Medulla oblongata (tissue), 1 donor: ENCODE measurements at regions not wholly inside any gene's neighbourhood (a gene's known extent, or its start where the extent isn't known, plus 50 kb on each side); places are given as distances from the start of the nearest gene placed in this dataset.
"Not testable (repeated sequence)": the region's sequence is repeated elsewhere in the genome, so short reads cannot be mapped to it uniquely, and the experiment has no call there.

ENCODE experiments used
- DNase-seq: peaks from one replicate; pipeline ENCODE4 v3.0.0-alpha.2; 2015; ENCODE audit errors: extremely low spot score

DNA sequence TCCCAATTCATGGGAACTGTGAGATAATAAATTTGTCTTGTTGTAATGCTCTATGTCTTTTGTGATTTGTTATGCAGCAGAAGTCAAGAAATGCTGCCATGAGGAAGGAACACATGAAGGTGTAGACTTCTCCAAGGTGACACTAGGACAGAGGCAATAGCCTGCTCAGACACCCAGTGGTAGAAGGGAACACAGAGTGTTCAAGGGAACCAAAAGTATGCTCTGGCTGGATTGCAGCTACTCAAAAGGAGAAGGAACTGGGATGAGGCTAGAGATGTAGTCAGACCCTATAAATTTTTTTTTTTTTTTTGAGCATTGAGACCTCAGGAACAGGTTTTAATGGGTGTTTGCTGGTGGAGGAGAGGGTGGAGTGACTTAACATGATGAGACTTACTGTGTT, 232.5 kb downstream of the PARP8 start:
- peak; percentile 10 for DNase-seq

GRCh38 chr5:50900952-50901510, 234.6 kb downstream of the PARP8 start:
- DNase-seq, result no peak

DNA sequence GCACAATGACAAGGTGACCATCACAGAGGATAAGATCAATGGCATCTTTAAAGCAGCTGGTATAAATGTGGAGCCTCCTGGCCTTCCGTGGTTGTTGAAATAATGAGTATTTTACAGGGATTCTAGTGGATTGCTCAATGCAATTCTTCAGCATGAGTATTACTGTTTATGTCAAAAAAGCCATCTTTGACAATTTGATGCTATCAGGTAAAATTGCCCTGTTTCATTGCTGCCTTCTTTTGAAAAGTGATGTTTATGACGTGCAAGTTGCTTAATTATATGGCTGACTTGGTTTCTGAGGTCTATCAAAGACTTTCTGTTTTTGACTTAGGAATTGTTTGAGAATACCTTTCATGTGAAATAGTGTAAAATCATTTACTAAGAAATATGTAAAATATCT, 237.2 kb downstream of the PARP8 start:
- DNase-seq, result no peak

- no peak for DNase-seq
These were observed 239.6 kb downstream of the PARP8 start for GRCh38 chr5:50905996-50906570.

GRCh38 chr5:50920160-50920559, 253.7 kb downstream of the PARP8 start:
- DNase-seq, result not testable (repeated sequence)

GRCh38 chr5:50921366-50922133, 255.1 kb downstream of the PARP8 start:
- DNase-seq, result no peak

GRCh38 chr5:50922134-50922941, 255.9 kb downstream of the PARP8 start:
- not testable (repeated sequence) for DNase-seq

GRCh38 chr5:50922942-50923767, 256.7 kb downstream of the PARP8 start:
- DNase-seq, result no peak

GRCh38 chr5:50923768-50924494, 257.5 kb downstream of the PARP8 start:
- DNase-seq, result no peak

- DNase-seq, result no peak
These were observed 261.5 kb downstream of the PARP8 start for GRCh38 chr5:50927953-50928352.

- no peak for DNase-seq
These were observed 262.7 kb downstream of the PARP8 start for GRCh38 chr5:50929174-50929573.

- DNase-seq, result no peak
These were observed 267.9 kb downstream of the PARP8 start for GRCh38 chr5:50934343-50934742.

DNA sequence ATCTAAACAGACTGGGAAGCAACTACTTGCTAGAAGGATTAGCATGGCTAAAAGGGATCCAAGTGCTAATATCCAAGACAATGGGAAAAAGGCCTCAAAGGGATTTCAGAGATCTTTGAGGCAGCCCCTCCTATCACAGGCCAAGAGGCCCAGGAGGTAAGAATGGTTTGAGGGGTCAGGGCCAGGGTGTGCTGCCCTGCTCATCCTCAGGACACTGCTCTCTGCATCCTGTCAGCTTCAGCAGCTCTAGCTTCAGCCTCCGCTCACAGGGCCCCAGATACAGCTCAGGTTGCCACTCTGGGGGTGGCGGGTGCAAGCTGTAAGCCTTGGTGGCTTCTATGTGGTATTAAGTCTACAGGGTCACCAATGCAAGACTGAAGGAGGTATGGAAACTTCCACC, 278.7 kb downstream of the PARP8 start:
- DNase-seq, result no peak

DNA sequence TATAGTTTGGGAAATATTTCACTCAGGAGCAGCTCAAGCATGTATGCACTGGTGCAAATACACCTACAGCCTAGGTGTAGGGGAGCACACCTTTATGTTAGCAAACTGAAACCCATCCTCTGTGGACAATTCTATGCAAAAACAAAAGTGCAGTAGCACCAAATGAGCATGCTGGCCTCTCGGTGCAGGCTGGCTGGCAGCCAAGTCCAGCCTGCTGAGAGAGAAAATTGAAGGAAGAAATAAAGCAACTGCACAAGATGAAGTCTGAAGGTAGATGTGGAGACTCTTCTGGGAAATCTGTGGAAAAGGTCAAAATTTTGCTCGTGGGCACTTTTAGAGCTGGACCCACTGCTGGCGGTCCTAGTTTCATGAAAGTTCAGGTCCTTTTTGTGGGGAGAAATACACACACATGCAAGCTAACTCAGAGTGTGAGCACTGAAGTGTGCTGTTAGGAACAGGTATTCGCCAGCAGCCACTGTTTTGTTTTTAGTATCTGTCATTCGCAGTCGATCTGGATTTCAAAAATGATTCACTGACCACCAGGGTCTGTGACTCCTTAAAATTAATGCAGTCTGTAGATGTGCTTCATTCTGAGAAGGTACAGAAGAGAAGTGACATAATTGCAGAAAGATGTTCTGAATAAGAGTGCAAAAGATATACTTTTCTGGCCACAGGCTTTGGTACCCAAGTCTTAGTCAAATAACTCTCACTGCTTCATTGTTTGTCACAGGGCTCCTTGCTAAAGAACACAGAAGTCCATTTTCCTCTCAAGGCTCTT, 281.7 kb downstream of the PARP8 start:
- DNase-seq, result peak; percentile 17

GRCh38 chr5:50953290-50953689, 286.9 kb downstream of the PARP8 start:
- no peak for DNase-seq

- DNase-seq, result peak; percentile 81
These were observed 292.5 kb downstream of the PARP8 start for GRCh38 chr5:50958852-50959457.

DNA sequence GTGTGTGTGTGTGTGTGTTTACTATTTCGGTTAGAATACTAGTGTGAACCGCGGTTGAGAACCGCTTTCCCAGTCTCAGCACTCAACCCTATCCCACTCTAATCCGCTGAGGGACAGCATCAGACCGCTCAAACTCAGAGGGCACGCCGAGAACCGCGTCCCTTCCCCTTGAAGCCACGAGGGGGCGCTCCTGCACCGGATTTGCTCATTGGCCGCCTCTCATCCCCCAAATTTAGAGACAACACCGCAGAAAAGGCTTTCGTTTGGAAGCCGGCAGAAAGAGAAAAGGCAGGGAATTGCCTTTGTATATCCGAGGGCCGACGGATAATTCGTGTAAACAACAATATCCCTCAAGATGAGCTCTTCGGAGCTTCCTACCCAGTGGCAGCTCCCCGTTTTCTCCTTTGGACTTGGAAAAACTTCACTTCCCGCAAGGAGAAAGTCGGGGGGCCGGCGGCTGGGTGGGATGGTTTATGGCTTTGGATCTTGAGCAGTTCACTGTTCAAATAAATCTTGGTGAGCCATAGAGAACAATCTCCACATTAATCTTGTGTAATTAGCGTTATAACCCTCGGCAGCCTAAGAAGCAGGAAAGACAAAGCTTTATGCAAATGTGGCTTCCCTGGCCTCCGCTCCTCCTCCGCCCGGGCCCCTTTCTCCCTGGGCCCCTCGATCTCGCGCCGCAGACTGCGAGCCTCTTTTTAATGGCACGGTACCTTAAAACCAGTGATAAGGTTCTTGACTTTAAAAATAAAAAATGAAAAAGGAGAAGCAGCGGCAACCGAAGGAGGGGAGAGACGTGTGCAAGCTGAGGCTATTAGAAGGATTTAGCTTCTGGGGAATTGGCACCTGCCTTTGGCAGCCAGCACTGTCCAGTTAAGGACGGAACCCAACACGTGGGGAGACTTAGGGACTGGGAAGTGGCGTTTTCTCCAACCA, 296.8 kb downstream of the PARP8 start:
- peak; percentile 87 for DNase-seq

DNA sequence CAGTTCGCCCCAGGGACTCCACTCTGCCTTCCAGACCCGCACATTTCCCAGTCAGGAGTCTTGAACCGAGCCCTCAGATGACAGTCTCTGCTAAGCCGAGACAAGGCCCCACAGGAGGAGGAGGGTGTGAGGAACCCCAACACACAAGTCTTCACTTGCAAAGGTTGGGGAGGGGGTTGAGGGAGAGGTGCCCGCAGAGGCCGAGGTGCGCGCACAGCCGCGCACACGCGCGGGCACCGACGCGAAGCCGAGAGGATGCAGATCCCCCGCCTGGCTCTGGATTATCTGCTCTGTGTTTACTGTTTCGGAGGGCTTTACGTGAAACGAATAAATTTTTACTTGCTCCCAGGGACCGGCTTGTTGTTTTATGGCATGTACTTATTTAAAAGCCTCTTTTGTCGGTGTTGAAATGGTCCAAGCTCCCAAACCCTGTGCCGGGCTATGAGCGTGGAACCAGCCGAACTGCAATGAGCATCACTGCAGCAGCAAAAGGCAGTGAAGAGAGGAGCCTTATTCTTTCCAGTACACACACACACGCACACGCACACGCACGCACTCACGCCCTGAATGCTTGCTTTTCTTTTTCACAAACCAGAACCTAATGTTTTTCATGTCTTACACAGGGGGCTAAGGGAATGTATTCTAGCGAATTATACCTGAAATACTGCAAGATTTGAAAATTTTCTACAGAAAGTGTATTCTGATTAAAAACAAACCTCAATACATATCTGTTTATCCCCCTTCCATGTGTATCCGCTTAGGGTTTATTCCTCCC, 297.7 kb downstream of the PARP8 start:
- DNase-seq, result peak; percentile 24
